Left lung (tissue), 4 donors: ENCODE measurements at regions not wholly inside any gene's neighbourhood (a gene's known extent, or its start where the extent isn't known, plus 50 kb on each side); places are given as distances from the start of the nearest gene placed in this dataset.

Experiments
- ATAC-seq: fragments of 200-7000 bp; cut with Tn5 transposase; one replicate; pipeline ENCODE4 v1.9.1; 2020; ENCODE audit warnings: moderate library complexity
- DNase-seq, 4 donors: peaks; one replicate each; pipeline ENCODE4 v3.0.0-alpha.2; 2013 to 2020
- H3K27ac ChIP-seq, 2 donors: fragments of 200-600 bp; sonication (generic) in 1 of 2; one replicate each; pipeline versions ENCODE4 v1.5.0 to v1.8.0; 2020 to 2021
- H3K27me3 ChIP-seq, 2 donors: fragments of 200-600 bp; sonication (generic) in 1 of 2; one replicate each; pipeline versions ENCODE4 v1.5.0 to v1.8.0; 2020 to 2021
- H3K36me3 ChIP-seq, 2 donors: fragments of 200-600 bp; sonication (generic) in 1 of 2; one replicate each; pipeline versions ENCODE4 v1.5.0 to v1.8.0; 2020 to 2021
- H3K4me1 ChIP-seq, 2 donors: fragments of 200-600 bp; one replicate each; pipeline ENCODE4 v1.8.0; 2021
- H3K4me3 ChIP-seq, 2 donors: fragments of 200-600 bp; sonication (generic) in 1 of 2; one replicate each; pipeline versions ENCODE4 v1.5.0 to v1.8.0; 2020 to 2021; ENCODE audit warnings: mild to moderate bottlenecking in 1 of 2
- H3K9me3 ChIP-seq, 2 donors: fragments of 200-600 bp; sonication (generic) in 1 of 2; one replicate each; pipeline versions ENCODE4 v1.5.0 to v1.8.0; 2020 to 2021
- CTCF ChIP-seq, 2 donors: fragments of 200-600 bp; sonication (generic) in 1 of 2; IDR thresholded peaks; one replicate each; pipeline versions ENCODE4 v1.5.0 to v1.8.0; 2021; ENCODE audit warnings: antibody characterized with exemption in 2 of 2
- intact Hi-C, 2 donors: fragments of 100-400 bp; cut with DNase I; formaldehyde crosslinking; loops; one replicate each; pipeline versions ENCODE4 v1.11.2 to v1.14.2; 2022
- donor health status: DM: no; HTN: yes; CAD: no.
- donor health status: DM: no; HTN: no; CAD: no.

GRCh38 chr7:159227433-159227832 is 82.8 kb upstream of the VIPR2 start:
- Histone ChIP-seq H3K36me3 (no peaks in the 10 kb centered on the region), H3K4me1 (no peaks in the 10 kb centered on the region), H3K9me3 (peaks cover 0 to 2% of the 10 kb centered on the region in 2 donors), H3K4me3 (no peak overlapping the region), H3K27me3 (no peaks in the 10 kb centered on the region), H3K27ac (no peak overlapping the region)
- intact Hi-C loops: no loop called here
- ATAC-seq: peak; percentile 79
- DNase-seq: no peak
- TF ChIP-seq CTCF (IDR thresholded peaks at IDR 0.05): no peak

- Histone ChIP-seq H3K27ac (no peak overlapping the region), H3K4me1 (no peaks in the 10 kb centered on the region), H3K9me3 (no peaks in the 10 kb centered on the region), H3K27me3 (no peaks in the 10 kb centered on the region), H3K36me3 (no peaks in the 10 kb centered on the region), H3K4me3 (no peak overlapping the region)
- intact Hi-C loops: no loop called here
- no peak for TF ChIP-seq CTCF (IDR thresholded peaks at IDR 0.05)
- no peak for DNase-seq
- ATAC-seq: no peak
Observed at GRCh38 chr7:159226011-159226702, 81.5 kb upstream of the VIPR2 start.

- Histone ChIP-seq H3K27me3 (peaks cover 0 to 9% of the 10 kb centered on the region in 2 donors), H3K36me3 (no peaks in the 10 kb centered on the region), H3K9me3 (no peaks in the 10 kb centered on the region), H3K4me3 (no peak overlapping the region), H3K27ac (no peak overlapping the region), H3K4me1 (no peaks in the 10 kb centered on the region)
- ATAC-seq (no peak), DNase-seq (no peak)
- intact Hi-C loops: no loop called here
- no peak for TF ChIP-seq CTCF (IDR thresholded peaks at IDR 0.05)
Observed at GRCh38 chr7:159218607-159219006, 73.9 kb upstream of the VIPR2 start.

- ATAC-seq (no peak), DNase-seq (no peak)
- no peaks in the 10 kb centered on the region for H3K9me3 ChIP-seq
- H3K4me3 ChIP-seq: no peak overlapping the region
- intact Hi-C loops: no loop called here
- H3K4me1 ChIP-seq: no peaks in the 10 kb centered on the region
- H3K27me3 ChIP-seq: peaks cover 0 to 9% of the 10 kb centered on the region in 2 donors
- no peaks in the 10 kb centered on the region for H3K36me3 ChIP-seq
- no peak overlapping the region for H3K27ac ChIP-seq
- TF ChIP-seq CTCF (IDR thresholded peaks at IDR 0.05): no peak
Observed at GRCh38 chr7:159218170-159218569, 73.5 kb upstream of the VIPR2 start.

GRCh38 chr7:159215076-159215475 is 70.4 kb upstream of the VIPR2 start:
- TF ChIP-seq CTCF (IDR thresholded peaks at IDR 0.05): no peak
- ATAC-seq: no peak
- Histone ChIP-seq H3K27ac (no peak overlapping the region), H3K9me3 (no peaks in the 10 kb centered on the region), H3K27me3 (peaks cover 0 to 9% of the 10 kb centered on the region in 2 donors), H3K4me3 (no peak overlapping the region), H3K36me3 (no peaks in the 10 kb centered on the region), H3K4me1 (no peaks in the 10 kb centered on the region)
- intact Hi-C loops: no loop called here
- DNase-seq: no peak
